A549 (cell line): ENCODE measurements at regions not wholly inside any gene's neighbourhood (a gene's known extent, or its start where the extent isn't known, plus 50 kb on each side); places are given as distances from the start of the nearest gene placed in this dataset.

Source experiments
- ATAC-seq, 2 experiments: fragments of 200-7000 bp in 1 of 2; fragments of >200 bp in 1 of 2; cut with Nextera tagmentation in 1 of 2; cut with Tn5 transposase in 1 of 2; 3 replicates each; pipeline versions ENCODE4 v1.8.0 to v1.9.1; 2018 to 2020; ENCODE audit warnings: mild to moderate bottlenecking in 1 of 2, moderate library complexity in 1 of 2
- CTCF ChIA-PET: fragments of 300-600 bp; sonication (Branson Sonifier 250); formaldehyde crosslinking; extraction: SDS; loops from one replicate; lab custom pipeline; 2021; ENCODE audit warnings: antibody characterized with exemption, inconsistent platforms; lab: Yijun Ruan, JAX
- POLR2A ChIA-PET: fragments of 350-600 bp; formaldehyde crosslinking; extraction: SDS; loops from one replicate; lab custom pipeline; 2021; ENCODE audit warnings: antibody characterized with exemption, inconsistent platforms; lab: Yijun Ruan, JAX
- DNase-seq, 2 experiments: peaks; one replicate each; pipeline versions ENCODE4 v3.0.0 to v3.0.0-alpha.2; 2011 to 2016; ENCODE audit warnings: low read depth in 1 of 2, low spot score in 1 of 2
- FAIRE-seq: peaks from 2 replicates; lab custom pipeline; 2011; peaks lifted over from hg19 to GRCh38; lab: Jason Lieb, UNC
- H3K27ac ChIP-seq, 2 experiments: fragments of >200 bp; sonication (Bioruptor Twin); formaldehyde crosslinking; 3 replicates each; pipeline ENCODE4 v1.5.1; 2016 to 2017
- H3K4me1 ChIP-seq: fragments of >200 bp; sonication (Bioruptor Twin); formaldehyde crosslinking; 3 replicates; pipeline ENCODE4 v1.6.1; 2016
- H3K4me2 ChIP-seq: fragments of >200 bp; sonication (Bioruptor Twin); formaldehyde crosslinking; 3 replicates; pipeline ENCODE4 v1.6.1; 2016
- H3K4me3 ChIP-seq: fragments of >200 bp; sonication (Bioruptor Twin); formaldehyde crosslinking; 3 replicates; pipeline ENCODE4 v1.5.1; 2016
- H3K9me3 ChIP-seq: fragments of >200 bp; sonication (Bioruptor Twin); formaldehyde crosslinking; 3 replicates; pipeline ENCODE4 v1.6.1; 2016
- BHLHE40 ChIP-seq: IDR thresholded peaks from 2 replicates; pipeline ENCODE4 v1.6.1; 2012; ENCODE audit warnings: low read depth, low read length, inconsistent platforms
- CBX2 ChIP-seq: fragments of 200-600 bp; sonication (generic); IDR thresholded peaks from 2 replicates; pipeline ENCODE4 v1.6.1; 2016; ENCODE audit warnings: low read depth, mild to moderate bottlenecking, borderline replicate concordance
- CEBPB ChIP-seq, 2 experiments: fragments of >200 bp in 1 of 2; sonication (Bioruptor Twin) in 1 of 2; formaldehyde crosslinking in 1 of 2; IDR thresholded peaks; 2 replicates each; pipeline ENCODE4 v1.6.1; 2012 to 2016
- CHD4 ChIP-seq: fragments of 200-600 bp; sonication (generic); IDR thresholded peaks from 2 replicates; pipeline ENCODE4 v1.6.1; 2016; ENCODE audit warnings: antibody characterized with exemption, mild to moderate bottlenecking, borderline replicate concordance
- EHF ChIP-seq: fragments of 250-450 bp; sonication (Bioruptor Pico); IDR thresholded peaks from 2 replicates; pipeline ENCODE4 v1.5.0; 2020; ENCODE audit warnings: mild to moderate bottlenecking
- EHMT2 ChIP-seq: fragments of 200-600 bp; sonication (generic); IDR thresholded peaks from 2 replicates; pipeline ENCODE4 v1.6.1; 2016; ENCODE audit warnings: antibody characterized with exemption, low read depth, mild to moderate bottlenecking, moderate library complexity
- ESRRA ChIP-seq: fragments of 150-350 bp; IDR thresholded peaks from 2 replicates; pipeline ENCODE4 v1.6.1; 2014; ENCODE audit warnings: mild to moderate bottlenecking, low read length, borderline replicate concordance
- FOSB ChIP-seq: fragments of 250-450 bp; sonication (Bioruptor Pico); IDR thresholded peaks from 2 replicates; pipeline ENCODE4 v1.5.0; 2020; ENCODE audit warnings: mild to moderate bottlenecking, moderate library complexity
- FOXS1 ChIP-seq: fragments of 250-450 bp; sonication (Bioruptor Pico); IDR thresholded peaks from 2 replicates; pipeline ENCODE4 v1.5.0; 2020; ENCODE audit warnings: mild to moderate bottlenecking, moderate library complexity
- HDAC2 ChIP-seq: fragments of 200-600 bp; sonication (generic); IDR thresholded peaks from 2 replicates; pipeline ENCODE4 v1.6.1; 2016
- HEYL ChIP-seq: fragments of 250-450 bp; sonication (Bioruptor Pico); IDR thresholded peaks from 2 replicates; pipeline ENCODE4 v1.8.0; 2021; ENCODE audit warnings: mild to moderate bottlenecking, moderate library complexity
- JUNB ChIP-seq: fragments of >200 bp; sonication (Bioruptor Twin); formaldehyde crosslinking; IDR thresholded peaks from 2 replicates; pipeline ENCODE4 v1.6.1; 2016
- KDM5A ChIP-seq: fragments of 200-600 bp; sonication (generic); IDR thresholded peaks from 2 replicates; pipeline ENCODE4 v1.6.1; 2016; ENCODE audit warnings: antibody characterized with exemption, mild to moderate bottlenecking
- MAFK ChIP-seq: fragments of 450-650 bp; IDR thresholded peaks from 2 replicates; pipeline ENCODE4 v1.6.1; 2014; ENCODE audit not compliant: partially characterized antibody
- NFE2L2 ChIP-seq: fragments of 150-350 bp; conservative IDR thresholded peaks from 2 replicates; pipeline ENCODE4 v1.6.1; 2014; ENCODE audit warnings: low read length
- NR3C1 ChIP-seq: fragments of >200 bp; sonication (Bioruptor Twin); formaldehyde crosslinking; IDR thresholded peaks from 3 replicates; pipeline ENCODE4 v1.6.1; 2017
- PHF8 ChIP-seq: fragments of 200-600 bp; sonication (generic); IDR thresholded peaks from 2 replicates; pipeline ENCODE4 v1.6.1; 2016; ENCODE audit warnings: low read depth, mild to moderate bottlenecking, antibody characterized with exemption, moderate library complexity, borderline replicate concordance
- POLR2AphosphoS2 ChIP-seq: conservative IDR thresholded peaks from 2 replicates; pipeline ENCODE4 v1.6.1; 2012; ENCODE audit warnings: low read length, improper control_type of control experiment, inconsistent platforms
- RAD21 ChIP-seq, 2 experiments: fragments of >200 bp in 1 of 2; sonication (Bioruptor Twin) in 1 of 2; formaldehyde crosslinking in 1 of 2; IDR thresholded peaks in 1 of 2; conservative IDR thresholded peaks in 1 of 2; 2 replicates in 1 of 2; 3 replicates in 1 of 2; pipeline ENCODE4 v1.6.1; 2012 to 2018; ENCODE audit warnings: inconsistent platforms in 1 of 2
- RARB ChIP-seq: fragments of 250-450 bp; sonication (Bioruptor Pico); IDR thresholded peaks from 2 replicates; pipeline ENCODE4 v1.8.0; 2021; ENCODE audit warnings: mild to moderate bottlenecking, moderate library complexity
- RFX5 ChIP-seq: fragments of 450-650 bp; IDR thresholded peaks from 2 replicates; pipeline ENCODE4 v1.7.1; 2014; ENCODE audit warnings: antibody characterized with exemption, mild to moderate bottlenecking, moderate library complexity
- RNF2 ChIP-seq: fragments of 200-600 bp; sonication (generic); IDR thresholded peaks from 2 replicates; pipeline ENCODE4 v1.6.1; 2016; ENCODE audit warnings: low read depth, mild to moderate bottlenecking, antibody characterized with exemption, moderate library complexity, borderline replicate concordance
- TP53 ChIP-seq: fragments of 250-450 bp; sonication (Bioruptor Pico); IDR thresholded peaks from 2 replicates; pipeline ENCODE4 v1.5.0; 2021; ENCODE audit warnings: mild to moderate bottlenecking, moderate library complexity
- ZFP36 ChIP-seq: fragments of 450-650 bp; IDR thresholded peaks from 2 replicates; pipeline ENCODE4 v1.6.1; 2014; ENCODE audit warnings: borderline replicate concordance; ENCODE audit not compliant: partially characterized antibody
- ZNF302 ChIP-seq: fragments of 250-450 bp; sonication (Bioruptor Pico); IDR thresholded peaks from 2 replicates; pipeline ENCODE4 v1.9.0; 2021; ENCODE audit warnings: inconsistent platforms, mild to moderate bottlenecking, moderate library complexity
- WGBS: methylation state at CpG from one replicate; pipeline ENCODE4 v1.1.6; 2017; ENCODE audit errors: missing lambda C conversion rate; 5-methylcytosine and 5-hydroxymethylcytosine counted together
- TF ChIP-seq, protein P1 (sequence below): IDR thresholded peaks from 2 replicates; pipeline ENCODE4 v1.6.1; 2012
- TF ChIP-seq, protein P2 (sequence below): fragments of 150-350 bp; IDR thresholded peaks from 2 replicates; pipeline ENCODE4 v1.6.1; 2014; ENCODE audit warnings: low read depth, mild to moderate bottlenecking, low read length
- TF ChIP-seq, protein P3 (sequence below): fragments of >200 bp; sonication (Bioruptor Twin); formaldehyde crosslinking; IDR thresholded peaks from 3 replicates; pipeline ENCODE4 v1.5.1; 2016
- TF ChIP-seq, protein P4 (sequence below): IDR thresholded peaks from 2 replicates; pipeline ENCODE4 v1.6.1; 2012
- TF ChIP-seq, protein P5 (sequence below): fragments of 250-450 bp; sonication (Bioruptor Pico); IDR thresholded peaks from 2 replicates; pipeline ENCODE4 v1.5.0; 2020; ENCODE audit warnings: low read depth, mild to moderate bottlenecking, moderate library complexity

DNA sequence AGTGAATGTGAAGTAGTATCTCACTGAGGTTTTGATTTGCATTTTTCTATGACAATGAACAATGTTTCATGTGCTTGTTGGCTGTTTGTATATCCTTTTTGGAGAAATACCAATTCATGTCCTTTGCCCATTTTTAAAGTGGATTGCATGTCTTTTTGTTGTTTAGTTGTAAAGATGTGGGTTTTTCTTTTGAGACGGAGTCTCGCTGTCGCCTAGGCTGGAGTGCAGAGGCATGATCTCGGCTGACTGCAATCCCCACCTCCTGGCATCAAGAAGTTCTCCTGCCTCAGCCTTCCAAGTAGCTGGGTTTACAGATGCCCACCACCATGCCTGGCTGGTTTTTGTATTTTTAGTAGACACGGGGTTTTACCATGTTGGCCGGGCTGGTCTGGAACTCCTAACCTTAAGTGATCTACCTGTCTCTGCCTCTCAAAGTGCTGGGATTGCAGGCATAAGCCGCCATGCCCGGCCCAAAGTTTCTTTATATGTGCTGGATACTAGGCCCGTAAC, 236.7 kb downstream of the MYCN start:
- Histone ChIP-seq H3K27ac (no peak overlapping the region), H3K4me2 (no peak overlapping the region), H3K9me3 (no peaks in the 10 kb centered on the region), H3K4me1 (no peaks in the 10 kb centered on the region), H3K4me3 (no peak overlapping the region)
- DNase-seq (no peak), ATAC-seq (no peak), FAIRE-seq (no peak)
- WGBS = 58% methylated on average over 9 of the region's 9 CpGs
- TF ChIP-seq BHLHE40 = no peak
- TF ChIP-seq EHF (CRISPR knock-in tag) = no peak
- TF ChIP-seq, protein P1, sequence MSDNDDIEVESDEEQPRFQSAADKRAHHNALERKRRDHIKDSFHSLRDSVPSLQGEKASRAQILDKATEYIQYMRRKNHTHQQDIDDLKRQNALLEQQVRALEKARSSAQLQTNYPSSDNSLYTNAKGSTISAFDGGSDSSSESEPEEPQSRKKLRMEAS = no peak
- no peak for TF ChIP-seq KDM5A
- no peak for TF ChIP-seq MAFK
- no peak for TF ChIP-seq ZFP36
- no peak for TF ChIP-seq CHD4
- TF ChIP-seq, protein P2, sequence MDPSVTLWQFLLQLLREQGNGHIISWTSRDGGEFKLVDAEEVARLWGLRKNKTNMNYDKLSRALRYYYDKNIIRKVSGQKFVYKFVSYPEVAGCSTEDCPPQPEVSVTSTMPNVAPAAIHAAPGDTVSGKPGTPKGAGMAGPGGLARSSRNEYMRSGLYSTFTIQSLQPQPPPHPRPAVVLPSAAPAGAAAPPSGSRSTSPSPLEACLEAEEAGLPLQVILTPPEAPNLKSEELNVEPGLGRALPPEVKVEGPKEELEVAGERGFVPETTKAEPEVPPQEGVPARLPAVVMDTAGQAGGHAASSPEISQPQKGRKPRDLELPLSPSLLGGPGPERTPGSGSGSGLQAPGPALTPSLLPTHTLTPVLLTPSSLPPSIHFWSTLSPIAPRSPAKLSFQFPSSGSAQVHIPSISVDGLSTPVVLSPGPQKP = no peak
- no peak for TF ChIP-seq HEYL
- no peak for TF ChIP-seq CEBPB (IDR thresholded peaks at IDR 0.05)
- TF ChIP-seq FOXS1 (CRISPR knock-in tag) = no peak
- no peak for TF ChIP-seq RNF2
- TF ChIP-seq RAD21 (conservative IDR thresholded peaks at IDR 0.05 in 1 of 2, IDR thresholded peaks at IDR 0.05 in 1 of 2) = no peak
- TF ChIP-seq, protein P3, sequence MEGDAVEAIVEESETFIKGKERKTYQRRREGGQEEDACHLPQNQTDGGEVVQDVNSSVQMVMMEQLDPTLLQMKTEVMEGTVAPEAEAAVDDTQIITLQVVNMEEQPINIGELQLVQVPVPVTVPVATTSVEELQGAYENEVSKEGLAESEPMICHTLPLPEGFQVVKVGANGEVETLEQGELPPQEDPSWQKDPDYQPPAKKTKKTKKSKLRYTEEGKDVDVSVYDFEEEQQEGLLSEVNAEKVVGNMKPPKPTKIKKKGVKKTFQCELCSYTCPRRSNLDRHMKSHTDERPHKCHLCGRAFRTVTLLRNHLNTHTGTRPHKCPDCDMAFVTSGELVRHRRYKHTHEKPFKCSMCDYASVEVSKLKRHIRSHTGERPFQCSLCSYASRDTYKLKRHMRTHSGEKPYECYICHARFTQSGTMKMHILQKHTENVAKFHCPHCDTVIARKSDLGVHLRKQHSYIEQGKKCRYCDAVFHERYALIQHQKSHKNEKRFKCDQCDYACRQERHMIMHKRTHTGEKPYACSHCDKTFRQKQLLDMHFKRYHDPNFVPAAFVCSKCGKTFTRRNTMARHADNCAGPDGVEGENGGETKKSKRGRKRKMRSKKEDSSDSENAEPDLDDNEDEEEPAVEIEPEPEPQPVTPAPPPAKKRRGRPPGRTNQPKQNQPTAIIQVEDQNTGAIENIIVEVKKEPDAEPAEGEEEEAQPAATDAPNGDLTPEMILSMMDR = no peak
- no peak for TF ChIP-seq NR3C1
- TF ChIP-seq EHMT2 = no peak
- TF ChIP-seq HDAC2 = no peak
- TF ChIP-seq TP53 (CRISPR knock-in tag) = no peak
- ChIA-PET POLR2A (no interaction called here), CTCF (no interaction called here)

DNA sequence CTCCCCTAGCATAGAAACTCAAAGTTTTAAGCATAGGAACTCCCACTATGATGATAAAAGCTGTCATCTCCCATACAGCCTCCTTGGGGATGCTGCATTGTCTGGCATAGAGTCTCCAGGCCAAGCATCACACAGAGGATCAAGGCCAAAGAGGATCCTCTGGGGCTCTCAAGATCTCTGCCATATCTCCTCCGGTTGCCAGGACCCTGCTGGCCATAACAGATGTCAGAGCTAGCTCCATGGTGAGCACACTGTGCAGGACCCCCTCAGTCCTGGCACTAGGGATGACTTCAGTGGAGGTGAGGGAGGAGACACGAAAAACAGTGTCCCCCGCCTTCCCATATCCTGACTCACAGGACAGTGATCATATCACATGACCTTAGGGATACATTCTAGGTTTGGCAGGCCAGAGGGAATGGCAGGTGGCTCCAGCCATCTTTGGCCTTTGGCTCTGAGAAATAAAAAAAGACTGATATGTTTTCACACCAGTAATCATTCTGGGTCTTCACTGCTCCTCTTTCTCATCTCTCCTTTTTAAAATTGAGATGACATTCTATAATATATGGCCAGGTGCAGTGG, 235.0 kb downstream of the MYCN start:
- CTCF ChIA-PET = no interaction called here
- H3K27ac ChIP-seq = no peak overlapping the region
- no peak for FAIRE-seq
- no peak for TF ChIP-seq NFE2L2
- TF ChIP-seq CBX2 = no peak
- no peak for TF ChIP-seq RFX5
- TF ChIP-seq RNF2 = no peak
- TF ChIP-seq EHMT2 = no peak
- TF ChIP-seq PHF8 = no peak
- TF ChIP-seq JUNB = no peak
- TF ChIP-seq NR3C1 = no peak
- POLR2A ChIA-PET = no interaction called here
- no peak overlapping the region for H3K4me3 ChIP-seq
- no peaks in the 10 kb centered on the region for H3K4me1 ChIP-seq
- 0 out of 3 replicates have a peak, but pooled peaks cover 2% of the 10 kb centered on the region for H3K9me3 ChIP-seq
- no peak for ATAC-seq
- no peak for DNase-seq
- whole genome bisulfite sequencing = 39% methylated on average over 3 of the region's 3 CpGs
- H3K4me2 ChIP-seq = no peak overlapping the region

- 14% methylated on average over 3 of the region's 3 CpGs for WGBS
- FAIRE-seq = no peak
- ChIA-PET CTCF (no interaction called here), POLR2A (no interaction called here)
- H3K27ac ChIP-seq = no peak overlapping the region
- ATAC-seq = no peak
- no peaks in the 10 kb centered on the region for H3K4me1 ChIP-seq
- TF ChIP-seq CBX2 (no peak), ZFP36 (no peak), NFE2L2 (no peak), FOSB (no peak), ESRRA (no peak), RARB (no peak), EHMT2 (no peak), EHF (CRISPR knock-in tag) (no peak), ZNF302 (no peak), POLR2AphosphoS2 (no peak)
- TF ChIP-seq, protein P4, sequence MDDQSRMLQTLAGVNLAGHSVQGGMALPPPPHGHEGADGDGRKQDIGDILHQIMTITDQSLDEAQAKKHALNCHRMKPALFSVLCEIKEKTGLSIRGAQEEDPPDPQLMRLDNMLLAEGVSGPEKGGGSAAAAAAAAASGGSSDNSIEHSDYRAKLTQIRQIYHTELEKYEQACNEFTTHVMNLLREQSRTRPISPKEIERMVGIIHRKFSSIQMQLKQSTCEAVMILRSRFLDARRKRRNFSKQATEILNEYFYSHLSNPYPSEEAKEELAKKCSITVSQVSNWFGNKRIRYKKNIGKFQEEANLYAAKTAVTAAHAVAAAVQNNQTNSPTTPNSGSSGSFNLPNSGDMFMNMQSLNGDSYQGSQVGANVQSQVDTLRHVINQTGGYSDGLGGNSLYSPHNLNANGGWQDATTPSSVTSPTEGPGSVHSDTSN = no peak
- TF ChIP-seq, protein P5, sequence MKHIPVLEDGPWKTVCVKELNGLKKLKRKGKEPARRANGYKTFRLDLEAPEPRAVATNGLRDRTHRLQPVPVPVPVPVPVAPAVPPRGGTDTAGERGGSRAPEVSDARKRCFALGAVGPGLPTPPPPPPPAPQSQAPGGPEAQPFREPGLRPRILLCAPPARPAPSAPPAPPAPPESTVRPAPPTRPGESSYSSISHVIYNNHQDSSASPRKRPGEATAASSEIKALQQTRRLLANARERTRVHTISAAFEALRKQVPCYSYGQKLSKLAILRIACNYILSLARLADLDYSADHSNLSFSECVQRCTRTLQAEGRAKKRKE (CRISPR knock-in tag) = no peak
- DNase-seq = no peak
- H3K4me3 ChIP-seq = no peak overlapping the region
- H3K9me3 ChIP-seq = 0 out of 3 replicates have a peak, but pooled peaks cover 2% of the 10 kb centered on the region
- no peak overlapping the region for H3K4me2 ChIP-seq
Observed at GRCh38 chr2:16174693-16175045, 234.3 kb downstream of the MYCN start.
